Trophoblast cell (in vitro differentiated cells and primary cell): ENCODE measurements at regions not wholly inside any gene's neighbourhood (a gene's known extent, or its start where the extent isn't known, plus 50 kb on each side); places are given as distances from the start of the nearest gene placed in this dataset.
"Not testable (repeated sequence)": the region's sequence is repeated elsewhere in the genome, so short reads cannot be mapped to it uniquely, and the experiment has no call there.

ENCODE experiments used
- DNase-seq, 2 donors: peaks; one replicate each; pipeline ENCODE4 v3.0.0-alpha.2; 2016
- H2AFZ ChIP-seq: 2 replicates; pipeline ENCODE4 v1.6.1; 2013; ENCODE audit warnings: low read length, moderate library complexity, mild to moderate bottlenecking; ENCODE audit not compliant: insufficient read depth, poor library complexity
- H2AK5ac ChIP-seq: 2 replicates; pipeline ENCODE4 v1.6.1; 2013; ENCODE audit warnings: mild to moderate bottlenecking, low read length
- H2BK120ac ChIP-seq: 2 replicates; pipeline ENCODE4 v1.6.1; 2013; ENCODE audit warnings: low read length, mild to moderate bottlenecking, moderate library complexity; ENCODE audit not compliant: insufficient read depth, poor library complexity
- H2BK12ac ChIP-seq: 2 replicates; pipeline ENCODE4 v1.6.1; 2013; ENCODE audit warnings: mild to moderate bottlenecking, low read length, moderate library complexity
- H2BK5ac ChIP-seq: 2 replicates; pipeline ENCODE4 v1.6.1; 2013; ENCODE audit warnings: low read length, low read depth, moderate library complexity, mild to moderate bottlenecking; ENCODE audit not compliant: poor library complexity
- H3K14ac ChIP-seq: 2 replicates; pipeline ENCODE4 v1.6.1; 2013; ENCODE audit warnings: mild to moderate bottlenecking, low read length
- H3K18ac ChIP-seq: 2 replicates; pipeline ENCODE4 v1.6.1; 2013; ENCODE audit warnings: mild to moderate bottlenecking, low read length
- H3K23ac ChIP-seq: 2 replicates; pipeline ENCODE4 v1.6.1; 2013; ENCODE audit warnings: low read length
- H3K27ac ChIP-seq: 2 replicates; pipeline ENCODE4 v1.5.1; 2013; ENCODE audit warnings: low read depth, mild to moderate bottlenecking, inconsistent platforms, low read length, moderate library complexity
- H3K27me3 ChIP-seq: 2 replicates; pipeline ENCODE4 v1.6.1; 2013; ENCODE audit warnings: inconsistent platforms, mild to moderate bottlenecking, low read length, moderate library complexity; ENCODE audit not compliant: insufficient read depth
- H3K36me3 ChIP-seq, 2 experiments: 1 replicate in 1 of 2; 2 replicates in 1 of 2; pipeline ENCODE4 v1.6.1; 2013; ENCODE audit warnings: low read length in 2 of 2, mild to moderate bottlenecking in 2 of 2, moderate library complexity in 1 of 2; ENCODE audit not compliant: insufficient read depth in 2 of 2, control insufficient read depth in 1 of 2
- H3K4ac ChIP-seq: 2 replicates; pipeline ENCODE4 v1.6.1; 2013; ENCODE audit warnings: low read depth, mild to moderate bottlenecking, low read length, moderate library complexity
- H3K4me1 ChIP-seq, 2 experiments: 1 replicate in 1 of 2; 2 replicates in 1 of 2; pipeline ENCODE4 v1.6.1; 2013; ENCODE audit warnings: low read length in 2 of 2, mild to moderate bottlenecking in 2 of 2, moderate library complexity in 1 of 2; ENCODE audit not compliant: insufficient read depth in 2 of 2, control insufficient read depth in 1 of 2
- H3K4me2 ChIP-seq: 2 replicates; pipeline ENCODE4 v1.6.1; 2013; ENCODE audit warnings: inconsistent platforms, mild to moderate bottlenecking, low read length, moderate library complexity
- H3K4me3 ChIP-seq: 2 replicates; pipeline ENCODE4 v1.5.1; 2013; ENCODE audit warnings: mild to moderate bottlenecking, low read depth, low read length, inconsistent platforms
- H3K79me1 ChIP-seq: one replicate; pipeline ENCODE4 v1.6.1; 2013; ENCODE audit warnings: low read length
- H3K79me2 ChIP-seq: 2 replicates; pipeline ENCODE4 v1.6.1; 2013; ENCODE audit warnings: low read length, mild to moderate bottlenecking; ENCODE audit not compliant: control insufficient read depth, insufficient read depth, poor library complexity
- H3K9ac ChIP-seq: 2 replicates; pipeline ENCODE4 v1.6.1; 2013; ENCODE audit warnings: mild to moderate bottlenecking, low read length
- H3K9me3 ChIP-seq: 2 replicates; pipeline ENCODE4 v1.6.1; 2013; ENCODE audit warnings: low read depth, mild to moderate bottlenecking, control low read depth, inconsistent platforms, low read length; ENCODE audit not compliant: insufficient read depth
- H4K12ac ChIP-seq: 2 replicates; pipeline ENCODE4 v1.6.1; 2013; ENCODE audit warnings: low read depth, mild to moderate bottlenecking, low read length, moderate library complexity
- H4K8ac ChIP-seq: 2 replicates; pipeline ENCODE4 v1.6.1; 2013; ENCODE audit warnings: low read depth, mild to moderate bottlenecking, low read length, moderate library complexity
- H4K91ac ChIP-seq: one replicate; pipeline ENCODE4 v1.6.1; 2013; ENCODE audit warnings: low read depth, mild to moderate bottlenecking, low read length, moderate library complexity
- WGBS: extraction: QIAGEN DNeasy Blood & Tissue Kit; methylation state at CpG from one replicate; pipeline ENCODE4 v1.1.7; 2013; ENCODE audit warnings: missing lambda C conversion rate; ENCODE audit not compliant: insufficient read length, insufficient coverage; ENCODE audit errors: extremely low coverage; 5-methylcytosine and 5-hydroxymethylcytosine counted together

DNA sequence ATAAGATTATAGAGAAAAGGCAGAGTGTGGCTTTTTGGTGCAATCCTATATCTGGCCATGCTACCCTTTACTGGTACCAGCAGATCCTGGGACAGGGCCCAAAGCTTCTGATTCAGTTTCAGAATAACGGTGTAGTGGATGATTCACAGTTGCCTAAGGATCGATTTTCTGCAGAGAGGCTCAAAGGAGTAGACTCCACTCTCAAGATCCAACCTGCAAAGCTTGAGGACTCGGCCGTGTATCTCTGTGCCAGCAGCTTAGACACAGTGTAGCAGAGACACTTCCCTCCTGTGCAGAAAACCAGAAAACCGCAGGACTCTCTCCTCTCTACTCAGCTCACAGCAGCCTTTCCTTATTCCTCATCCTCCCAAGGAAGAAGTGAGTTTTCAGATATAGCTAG, 176.3 kb upstream of the PRSS58 start:
- H4K8ac ChIP-seq, H3K4me3 ChIP-seq, H3K14ac ChIP-seq, H3K23ac ChIP-seq, H4K91ac ChIP-seq, H3K27me3 ChIP-seq, H3K27ac ChIP-seq, H3K79me2 ChIP-seq, H4K12ac ChIP-seq, H2AK5ac ChIP-seq, DNase-seq, H3K36me3 ChIP-seq, H3K9me3 ChIP-seq, H3K18ac ChIP-seq, H3K79me1 ChIP-seq, H2BK12ac ChIP-seq, H2AFZ ChIP-seq, H3K4ac ChIP-seq, H2BK120ac ChIP-seq, H2BK5ac ChIP-seq, H3K4me2 ChIP-seq, H3K9ac ChIP-seq: not testable (repeated sequence)
- WGBS, result no CpG with 5 or more reads among the region's 5 CpGs
- H3K4me1 ChIP-seq, result peaks cover 3 to 12% of the 10 kb centered on the region in 2 experiments

DNA sequence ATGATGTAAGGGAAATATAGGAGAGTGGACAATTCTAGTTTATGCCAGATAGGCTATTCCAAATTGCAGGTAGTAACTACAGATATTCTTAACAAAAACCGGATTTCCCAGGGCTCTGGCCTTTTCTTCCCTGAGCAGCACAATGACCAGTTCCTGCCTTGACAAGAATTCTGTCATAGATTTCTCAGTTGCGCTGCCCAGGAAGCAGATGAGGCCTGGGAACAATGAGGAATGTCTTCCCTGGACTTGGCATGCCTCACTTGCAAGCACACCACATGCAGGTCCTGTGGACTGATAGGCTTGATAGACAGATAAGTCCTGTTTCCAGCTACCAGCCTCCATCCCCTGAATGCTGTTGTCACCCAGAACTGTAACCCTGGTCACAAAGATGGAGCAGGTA, 174.5 kb upstream of the PRSS58 start:
- H3K79me1 ChIP-seq, result no peaks in the 10 kb centered on the region
- peaks cover 3 to 6% of the 10 kb centered on the region in 2 experiments for H3K4me1 ChIP-seq
- no peak overlapping the region for H3K4ac ChIP-seq
- WGBS, result no CpG with 5 or more reads among the region's 2 CpGs
- no peak overlapping the region for H2BK120ac ChIP-seq
- H3K23ac ChIP-seq, result no peak overlapping the region
- no peak overlapping the region for H2BK12ac ChIP-seq
- no peak overlapping the region for H2BK5ac ChIP-seq
- no peak overlapping the region for H3K27ac ChIP-seq
- no peak overlapping the region for H3K14ac ChIP-seq
- H4K8ac ChIP-seq, result no peak overlapping the region
- DNase-seq, result peak in 1 of 2 donors; percentile 46
- no peaks in the 10 kb centered on the region for H3K36me3 ChIP-seq
- H3K4me2 ChIP-seq, result no peak overlapping the region
- H3K79me2 ChIP-seq, result no peaks in the 10 kb centered on the region
- no peak overlapping the region for H3K9ac ChIP-seq
- no peak overlapping the region for H4K12ac ChIP-seq
- no peak overlapping the region for H2AK5ac ChIP-seq
- no peaks in the 10 kb centered on the region for H3K27me3 ChIP-seq
- H3K4me3 ChIP-seq, result no peak overlapping the region
- H3K9me3 ChIP-seq, result no peaks in the 10 kb centered on the region
- H4K91ac ChIP-seq, result no peak overlapping the region
- no peak overlapping the region for H3K18ac ChIP-seq
- H2AFZ ChIP-seq, result no peak overlapping the region

DNA sequence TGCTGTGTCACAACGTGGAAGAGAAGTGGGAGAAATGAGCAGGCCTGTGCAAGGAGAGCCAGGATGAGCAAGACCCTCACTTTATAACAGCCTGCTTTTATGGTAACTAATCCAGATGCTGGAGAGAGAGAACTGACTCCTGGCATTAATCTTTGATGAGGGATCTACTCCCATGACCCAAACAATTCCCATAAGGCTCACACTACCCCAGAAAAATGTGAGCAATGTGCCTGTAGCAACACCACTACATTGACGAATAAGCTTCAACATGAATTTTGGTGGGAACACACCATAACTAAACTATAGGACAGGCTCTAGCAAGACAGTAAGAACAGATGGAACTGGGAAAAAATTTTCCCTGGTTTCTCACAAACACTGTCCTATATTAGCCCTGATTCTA, 173.6 kb upstream of the PRSS58 start:
- no peak overlapping the region for H2BK120ac ChIP-seq
- no peaks in the 10 kb centered on the region for H3K79me1 ChIP-seq
- no peak overlapping the region for H4K12ac ChIP-seq
- H3K4ac ChIP-seq, result no peak overlapping the region
- peak in 1 of 2 donors; percentile 19 for DNase-seq
- no peak overlapping the region for H3K4me2 ChIP-seq
- WGBS, result no CpG with 5 or more reads among the region's 2 CpGs
- H4K91ac ChIP-seq, result no peak overlapping the region
- peaks cover 3 to 6% of the 10 kb centered on the region in 2 experiments for H3K4me1 ChIP-seq
- no peak overlapping the region for H3K14ac ChIP-seq
- no peak overlapping the region for H4K8ac ChIP-seq
- no peaks in the 10 kb centered on the region for H3K27me3 ChIP-seq
- no peaks in the 10 kb centered on the region for H3K79me2 ChIP-seq
- H2BK5ac ChIP-seq, result no peak overlapping the region
- no peak overlapping the region for H3K23ac ChIP-seq
- no peak overlapping the region for H3K27ac ChIP-seq
- no peaks in the 10 kb centered on the region for H3K9me3 ChIP-seq
- H3K36me3 ChIP-seq, result no peaks in the 10 kb centered on the region
- H3K18ac ChIP-seq, result no peak overlapping the region
- H2BK12ac ChIP-seq, result no peak overlapping the region
- no peak overlapping the region for H2AFZ ChIP-seq
- H3K9ac ChIP-seq, result no peak overlapping the region
- no peak overlapping the region for H2AK5ac ChIP-seq
- H3K4me3 ChIP-seq, result no peak overlapping the region

DNA sequence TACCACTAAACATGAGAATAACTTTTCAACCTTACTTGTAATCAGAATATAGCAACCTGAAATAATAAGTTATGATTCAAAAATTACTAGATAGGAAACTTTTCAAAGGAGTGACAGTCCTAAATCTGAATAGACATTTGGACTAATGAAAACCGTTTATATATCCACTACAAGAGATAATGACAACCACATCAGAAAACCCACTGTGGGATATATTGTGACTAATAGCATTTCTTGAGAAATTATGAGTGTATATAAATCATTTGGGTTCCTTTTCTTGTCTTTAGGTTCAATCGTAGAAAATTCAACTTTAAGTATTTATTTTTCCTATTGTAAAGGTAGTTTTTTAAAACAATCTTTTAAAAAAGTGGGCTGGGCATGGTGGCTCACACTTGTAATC, 170.2 kb upstream of the PRSS58 start:
- Histone ChIP-seq H2AFZ (no peak overlapping the region), H3K79me2 (no peaks in the 10 kb centered on the region), H3K4ac (no peak overlapping the region), H4K91ac (no peak overlapping the region), H2BK5ac (no peak overlapping the region), H3K14ac (no peak overlapping the region), H2BK120ac (no peak overlapping the region), H3K79me1 (no peaks in the 10 kb centered on the region), H3K27me3 (no peaks in the 10 kb centered on the region), H2AK5ac (no peak overlapping the region), H3K23ac (no peak overlapping the region), H4K12ac (no peak overlapping the region), H3K9me3 (no peaks in the 10 kb centered on the region), H3K4me2 (no peak overlapping the region), H3K18ac (no peak overlapping the region), H3K27ac (no peak overlapping the region), H3K9ac (no peak overlapping the region), H4K8ac (no peak overlapping the region), H3K36me3 (no peaks in the 10 kb centered on the region), H3K4me1 (peaks cover 3 to 6% of the 10 kb centered on the region in 2 experiments), H2BK12ac (no peak overlapping the region), H3K4me3 (no peak overlapping the region)
- DNase-seq, result no peak
- no CpG with 5 or more reads among the region's 2 CpGs for WGBS
